GM12878 (cell line): ENCODE measurements at regions not wholly inside any gene's neighbourhood (a gene's known extent, or its start where the extent isn't known, plus 50 kb on each side); places are given as distances from the start of the nearest gene placed in this dataset.

ENCODE experiments used
- ATAC-seq: fragments of 200-7000 bp; cut with Tn5 transposase; 3 replicates; pipeline ENCODE4 v1.9.1; 2020; ENCODE audit warnings: mild to moderate bottlenecking, moderate library complexity
- BruUV-seq: library from RNA; stranded (reverse); fragments of 400-500 nt; replicated peaks from 2 replicates; lab custom pipeline; 2021; lab: Mats Ljungman, UMichigan
- CTCF ChIA-PET: fragments of 300-600 bp; sonication (Branson Sonifier 250); formaldehyde crosslinking; extraction: SDS; loops from one replicate; lab custom pipeline; 2021; ENCODE audit warnings: inconsistent platforms; lab: Yijun Ruan, JAX
- POLR2A ChIA-PET: fragments of 350-600 bp; formaldehyde crosslinking; extraction: SDS; loops from one replicate; lab custom pipeline; 2021; ENCODE audit warnings: inconsistent platforms; lab: Charles Lee
- RAD21 ChIA-PET: fragments of 300-600 bp; sonication (Branson Sonifier 250); formaldehyde crosslinking; loops from one replicate; lab custom pipeline; 2023; ENCODE audit warnings: antibody characterized with exemption; ENCODE audit not compliant: unreplicated experiment; lab: Charles Lee
- SMC1A ChIA-PET: fragments of 300-600 bp; sonication (Branson Sonifier 250); formaldehyde crosslinking; loops from one replicate; lab custom pipeline; 2023; ENCODE audit not compliant: unreplicated experiment, uncharacterized antibody; lab: Charles Lee
- DNase-seq: peaks from one replicate; pipeline ENCODE4 v3.0.0-alpha.2; 2011; ENCODE audit warnings: low read depth, low spot score
- FAIRE-seq: peaks from 3 replicates; lab custom pipeline; 2011; peaks lifted over from hg19 to GRCh38; lab: Jason Lieb, UNC
- H2AFZ ChIP-seq: 2 replicates; pipeline ENCODE4 v1.6.0; 2011; ENCODE audit warnings: low read depth, low read length, control low read depth; ENCODE audit not compliant: control insufficient read depth
- H3K27ac ChIP-seq: 2 replicates; pipeline ENCODE4 v1.5.1; 2011; ENCODE audit warnings: control low read depth; ENCODE audit not compliant: control insufficient read depth, insufficient read depth
- H3K27me3 ChIP-seq, 2 experiments: replicated peaks in 1 of 2; 2 replicates each; pipeline versions ENCODE4 v1.6.0 to v1.6.1; 2011; ENCODE audit warnings: low read length in 1 of 2; ENCODE audit not compliant: control insufficient read depth in 2 of 2, insufficient read depth in 2 of 2
- H3K36me3 ChIP-seq, 2 experiments: 2 replicates each; pipeline ENCODE4 v1.5.1; 2011; ENCODE audit warnings: low read length in 1 of 2; ENCODE audit not compliant: control insufficient read depth in 2 of 2, insufficient read depth in 2 of 2
- H3K4me1 ChIP-seq: 2 replicates; pipeline ENCODE4 v1.6.1; 2011; ENCODE audit warnings: mild to moderate bottlenecking, low read length, moderate library complexity, mixed read lengths; ENCODE audit not compliant: control insufficient read depth, insufficient read depth
- H3K4me2 ChIP-seq: 2 replicates; pipeline ENCODE4 v1.6.0; 2011; ENCODE audit warnings: control low read depth; ENCODE audit not compliant: control insufficient read depth, insufficient read depth
- H3K4me3 ChIP-seq: fragments of 200-600 bp; sonication (generic); 2 replicates; pipeline ENCODE4 v1.5.1; 2016
- H3K79me2 ChIP-seq: 2 replicates; pipeline ENCODE4 v1.6.0; 2011; ENCODE audit warnings: low read length; ENCODE audit not compliant: control insufficient read depth, insufficient read depth
- H3K9ac ChIP-seq: 2 replicates; pipeline ENCODE4 v1.8.0; 2011; ENCODE audit warnings: low read length, control low read depth, mixed read lengths; ENCODE audit not compliant: control insufficient read depth, insufficient read depth
- H3K9me3 ChIP-seq: replicated peaks from 3 replicates; pipeline ENCODE4 v1.5.1; 2011; ENCODE audit warnings: mild to moderate bottlenecking, low read length; ENCODE audit not compliant: control insufficient read depth, insufficient read depth
- H4K20me1 ChIP-seq: 2 replicates; pipeline ENCODE4 v1.6.0; 2011; ENCODE audit not compliant: control insufficient read depth, insufficient read depth
- CHD4 ChIP-seq: fragments of 200-600 bp; sonication (generic); IDR thresholded peaks from 2 replicates; pipeline ENCODE4 v1.6.1; 2016; ENCODE audit warnings: mild to moderate bottlenecking
- EED ChIP-seq: sonication (generic); IDR thresholded peaks from 2 replicates; pipeline ENCODE4 v1.6.1; 2016; ENCODE audit warnings: antibody characterized with exemption, low read depth
- EGR1 ChIP-seq, 2 experiments: IDR thresholded peaks; 1 replicate in 1 of 2; 2 replicates in 1 of 2; pipeline ENCODE4 v1.6.1; 2011 to 2012; ENCODE audit warnings: low read depth in 2 of 2, low read length in 2 of 2, borderline replicate concordance in 1 of 2, mild to moderate bottlenecking in 1 of 2, moderate library complexity in 1 of 2
- MYC ChIP-seq: IDR thresholded peaks from 2 replicates; pipeline ENCODE4 v1.6.1; 2011; ENCODE audit warnings: mild to moderate bottlenecking, low read length, moderate library complexity, inconsistent platforms; ENCODE audit not compliant: insufficient read depth, insufficient replicate concordance, insufficient read length, severe bottlenecking
- NRF1 ChIP-seq: conservative IDR thresholded peaks from 2 replicates; pipeline ENCODE4 v1.6.1; 2011; ENCODE audit warnings: mild to moderate bottlenecking, low read depth, low read length, improper control_type of control experiment
- PML ChIP-seq: IDR thresholded peaks from 2 replicates; pipeline ENCODE4 v1.6.1; 2012; ENCODE audit warnings: low read length, inconsistent platforms
- RAD51 ChIP-seq: fragments of 450-650 bp; IDR thresholded peaks from 2 replicates; pipeline ENCODE4 v1.6.1; 2016; ENCODE audit warnings: moderate library complexity, mild to moderate bottlenecking, inconsistent platforms
- WGBS: methylation state at CpG from one replicate; pipeline ENCODE4 v1.1.6; 2016; ENCODE audit warnings: low lambda C conversion rate; ENCODE audit not compliant: insufficient replicate concordance, insufficient coverage; ENCODE audit errors: missing lambda C conversion rate; 5-methylcytosine and 5-hydroxymethylcytosine counted together
- in situ Hi-C: fragments of 300-500 bp; cut with MboI; formaldehyde crosslinking; loops from 9 replicates; pipeline ENCODE4 v1.14.3; 2018; ENCODE audit warnings: mixed read lengths
- intact Hi-C: fragments of 100-400 bp; cut with micrococcal nuclease; formaldehyde crosslinking; loops from one replicate; pipeline ENCODE4 v1.14.2; 2022; ENCODE audit not compliant: unreplicated experiment
- TF ChIP-seq, protein P1 (sequence below): IDR thresholded peaks from 2 replicates; pipeline ENCODE4 v1.6.1; 2011; ENCODE audit warnings: low read depth, low read length, improper control_type of control experiment, borderline replicate concordance
- TF ChIP-seq, protein P2 (sequence below): fragments of 450-650 bp; IDR thresholded peaks from 2 replicates; pipeline ENCODE4 v1.6.1; 2016; ENCODE audit warnings: mild to moderate bottlenecking
- TF ChIP-seq, protein P3 (sequence below): fragments of 450-650 bp; formaldehyde crosslinking; IDR thresholded peaks from 2 replicates; pipeline ENCODE4 v1.4.0; 2020; ENCODE audit warnings: mild to moderate bottlenecking, moderate library complexity
- TF ChIP-seq, protein P4 (sequence below): IDR thresholded peaks from 2 replicates; pipeline ENCODE4 v1.6.1; 2012; ENCODE audit warnings: low read depth, low read length, improper control_type of control experiment

DNA sequence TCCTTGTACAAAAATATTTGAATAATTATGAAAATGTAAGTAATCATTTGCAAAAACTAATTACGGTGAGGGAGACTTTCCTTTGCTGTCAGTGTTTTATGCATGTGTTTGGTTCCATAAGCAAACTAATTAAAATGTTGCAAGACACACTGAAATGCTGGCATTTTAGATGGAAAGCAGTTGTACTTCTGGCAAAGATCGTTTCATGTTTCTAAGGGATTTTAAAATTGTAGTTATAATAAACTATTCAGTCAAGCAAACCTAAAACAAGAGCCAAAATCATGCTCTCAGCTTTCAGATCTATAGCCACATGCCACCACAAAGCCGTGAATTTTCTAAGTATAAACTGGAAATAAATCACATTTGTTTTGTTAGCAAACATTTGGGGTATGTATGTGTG is 240.1 kb upstream of the ZNF385D start:
- H3K9me3 ChIP-seq = no peaks in the 10 kb centered on the region
- ATAC-seq (no peak), FAIRE-seq (no peak), DNase-seq (no peak)
- SMC1A ChIA-PET = interaction anchor here (2.3 kb wide), 1 partner anchor 13 kb away, joined by 8 read pairs; no protein-coding TSS in a partner anchor
- H3K9ac ChIP-seq = no peak overlapping the region
- intact Hi-C loops = no loop called here
- no peak overlapping the region for H3K27ac ChIP-seq
- no peak for TF ChIP-seq EED
- TF ChIP-seq, protein P1, sequence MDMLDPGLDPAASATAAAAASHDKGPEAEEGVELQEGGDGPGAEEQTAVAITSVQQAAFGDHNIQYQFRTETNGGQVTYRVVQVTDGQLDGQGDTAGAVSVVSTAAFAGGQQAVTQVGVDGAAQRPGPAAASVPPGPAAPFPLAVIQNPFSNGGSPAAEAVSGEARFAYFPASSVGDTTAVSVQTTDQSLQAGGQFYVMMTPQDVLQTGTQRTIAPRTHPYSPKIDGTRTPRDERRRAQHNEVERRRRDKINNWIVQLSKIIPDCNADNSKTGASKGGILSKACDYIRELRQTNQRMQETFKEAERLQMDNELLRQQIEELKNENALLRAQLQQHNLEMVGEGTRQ = no peak
- no peak for TF ChIP-seq PML
- no peak for TF ChIP-seq EGR1 (IDR thresholded peaks at IDR 0.05; ENCODE audit: borderline replicate concordance in 1 of 2, low read depth in 2 of 2, low read length in 2 of 2)
- TF ChIP-seq, protein P2, sequence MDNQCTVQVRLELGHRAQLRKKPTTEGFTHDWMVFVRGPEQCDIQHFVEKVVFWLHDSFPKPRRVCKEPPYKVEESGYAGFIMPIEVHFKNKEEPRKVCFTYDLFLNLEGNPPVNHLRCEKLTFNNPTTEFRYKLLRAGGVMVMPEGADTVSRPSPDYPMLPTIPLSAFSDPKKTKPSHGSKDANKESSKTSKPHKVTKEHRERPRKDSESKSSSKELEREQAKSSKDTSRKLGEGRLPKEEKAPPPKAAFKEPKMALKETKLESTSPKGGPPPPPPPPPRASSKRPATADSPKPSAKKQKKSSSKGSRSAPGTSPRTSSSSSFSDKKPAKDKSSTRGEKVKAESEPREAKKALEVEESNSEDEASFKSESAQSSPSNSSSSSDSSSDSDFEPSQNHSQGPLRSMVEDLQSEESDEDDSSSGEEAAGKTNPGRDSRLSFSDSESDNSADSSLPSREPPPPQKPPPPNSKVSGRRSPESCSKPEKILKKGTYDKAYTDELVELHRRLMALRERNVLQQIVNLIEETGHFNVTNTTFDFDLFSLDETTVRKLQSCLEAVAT = no peak
- TF ChIP-seq, protein P3, sequence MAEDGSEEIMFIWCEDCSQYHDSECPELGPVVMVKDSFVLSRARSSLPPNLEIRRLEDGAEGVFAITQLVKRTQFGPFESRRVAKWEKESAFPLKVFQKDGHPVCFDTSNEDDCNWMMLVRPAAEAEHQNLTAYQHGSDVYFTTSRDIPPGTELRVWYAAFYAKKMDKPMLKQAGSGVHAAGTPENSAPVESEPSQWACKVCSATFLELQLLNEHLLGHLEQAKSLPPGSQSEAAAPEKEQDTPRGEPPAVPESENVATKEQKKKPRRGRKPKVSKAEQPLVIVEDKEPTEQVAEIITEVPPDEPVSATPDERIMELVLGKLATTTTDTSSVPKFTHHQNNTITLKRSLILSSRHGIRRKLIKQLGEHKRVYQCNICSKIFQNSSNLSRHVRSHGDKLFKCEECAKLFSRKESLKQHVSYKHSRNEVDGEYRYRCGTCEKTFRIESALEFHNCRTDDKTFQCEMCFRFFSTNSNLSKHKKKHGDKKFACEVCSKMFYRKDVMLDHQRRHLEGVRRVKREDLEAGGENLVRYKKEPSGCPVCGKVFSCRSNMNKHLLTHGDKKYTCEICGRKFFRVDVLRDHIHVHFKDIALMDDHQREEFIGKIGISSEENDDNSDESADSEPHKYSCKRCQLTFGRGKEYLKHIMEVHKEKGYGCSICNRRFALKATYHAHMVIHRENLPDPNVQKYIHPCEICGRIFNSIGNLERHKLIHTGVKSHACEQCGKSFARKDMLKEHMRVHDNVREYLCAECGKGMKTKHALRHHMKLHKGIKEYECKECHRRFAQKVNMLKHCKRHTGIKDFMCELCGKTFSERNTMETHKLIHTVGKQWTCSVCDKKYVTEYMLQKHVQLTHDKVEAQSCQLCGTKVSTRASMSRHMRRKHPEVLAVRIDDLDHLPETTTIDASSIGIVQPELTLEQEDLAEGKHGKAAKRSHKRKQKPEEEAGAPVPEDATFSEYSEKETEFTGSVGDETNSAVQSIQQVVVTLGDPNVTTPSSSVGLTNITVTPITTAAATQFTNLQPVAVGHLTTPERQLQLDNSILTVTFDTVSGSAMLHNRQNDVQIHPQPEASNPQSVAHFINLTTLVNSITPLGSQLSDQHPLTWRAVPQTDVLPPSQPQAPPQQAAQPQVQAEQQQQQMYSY (CRISPR knock-in tag) = no peak
- no peak for TF ChIP-seq NRF1
- TF ChIP-seq, protein P4, sequence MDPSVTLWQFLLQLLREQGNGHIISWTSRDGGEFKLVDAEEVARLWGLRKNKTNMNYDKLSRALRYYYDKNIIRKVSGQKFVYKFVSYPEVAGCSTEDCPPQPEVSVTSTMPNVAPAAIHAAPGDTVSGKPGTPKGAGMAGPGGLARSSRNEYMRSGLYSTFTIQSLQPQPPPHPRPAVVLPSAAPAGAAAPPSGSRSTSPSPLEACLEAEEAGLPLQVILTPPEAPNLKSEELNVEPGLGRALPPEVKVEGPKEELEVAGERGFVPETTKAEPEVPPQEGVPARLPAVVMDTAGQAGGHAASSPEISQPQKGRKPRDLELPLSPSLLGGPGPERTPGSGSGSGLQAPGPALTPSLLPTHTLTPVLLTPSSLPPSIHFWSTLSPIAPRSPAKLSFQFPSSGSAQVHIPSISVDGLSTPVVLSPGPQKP = no peak
- no peak for TF ChIP-seq MYC
- no peak for TF ChIP-seq CHD4
- TF ChIP-seq RAD51 = no peak
- no peaks in the 10 kb centered on the region for H3K36me3 ChIP-seq
- BruUV-seq = no TSS peak
- no peaks in the 10 kb centered on the region for H4K20me1 ChIP-seq
- no peak overlapping the region for H2AFZ ChIP-seq
- POLR2A ChIA-PET = no interaction called here
- no peaks in the 10 kb centered on the region for H3K27me3 ChIP-seq
- 17% methylated on average over 3 of the region's 3 CpGs for WGBS
- no peak overlapping the region for H3K4me2 ChIP-seq
- in situ Hi-C loops = no loop called here
- RAD21 ChIA-PET = no interaction called here
- no peaks in the 10 kb centered on the region for H3K4me1 ChIP-seq
- CTCF ChIA-PET = no interaction called here
- H3K4me3 ChIP-seq = no peak overlapping the region
- no peaks in the 10 kb centered on the region for H3K79me2 ChIP-seq
